Tibial nerve (tissue), 4 donors: ENCODE measurements at regions not wholly inside any gene's neighbourhood (a gene's known extent, or its start where the extent isn't known, plus 50 kb on each side); places are given as distances from the start of the nearest gene placed in this dataset.

Source experiments
- DNase-seq, 2 donors: peaks; one replicate each; pipeline ENCODE4 v3.0.0-alpha.2; 2019; ENCODE audit warnings: low spot score in 2 of 2
- H3K27ac ChIP-seq, 4 donors: fragments of 200-600 bp; sonication (generic) in 3 of 4; one replicate each; pipeline ENCODE4 v1.5.1; 2017 to 2019; ENCODE audit warnings: mild to moderate bottlenecking in 1 of 4
- H3K27me3 ChIP-seq, 2 donors: fragments of 200-600 bp; sonication (generic) in 1 of 2; one replicate each; pipeline versions ENCODE4 v1.5.1 to v1.6.0; 2017 to 2019
- H3K36me3 ChIP-seq, 3 donors: fragments of 200-600 bp; sonication (generic); one replicate each; pipeline ENCODE4 v1.5.1; 2018 to 2019
- H3K4me1 ChIP-seq, 4 donors: fragments of 200-600 bp; sonication (generic) in 3 of 4; one replicate each; pipeline ENCODE4 v1.5.1; 2017 to 2019
- H3K4me3 ChIP-seq, 4 donors: fragments of 200-600 bp; sonication (generic) in 3 of 4; one replicate each; pipeline ENCODE4 v1.5.1; 2017 to 2019; ENCODE audit warnings: mild to moderate bottlenecking in 1 of 4, moderate library complexity in 1 of 4
- H3K9me3 ChIP-seq, 4 donors: fragments of 200-600 bp; sonication (generic) in 3 of 4; one replicate each; pipeline ENCODE4 v1.5.1; 2017 to 2019
- EP300 ChIP-seq, 2 donors: sonication (generic); formaldehyde crosslinking; IDR thresholded peaks; one replicate each; pipeline ENCODE4 v1.6.1; 2017; ENCODE audit warnings: antibody characterized with exemption in 2 of 2, mild to moderate bottlenecking in 1 of 2
- POLR2A ChIP-seq, 2 donors: fragments of 450-650 bp; IDR thresholded peaks; one replicate each; pipeline ENCODE4 v1.6.1; 2017; ENCODE audit warnings: antibody characterized with exemption in 2 of 2, mild to moderate bottlenecking in 2 of 2, moderate library complexity in 2 of 2
- WGBS, 2 donors: methylation state at CpG; one replicate each; pipeline ENCODE4 v1.1.5; 2018; 5-methylcytosine and 5-hydroxymethylcytosine counted together
- TF ChIP-seq, protein P1 (sequence below), 5 experiments: fragments of 200-600 bp in 3 of 5; fragments of 450-650 bp in 2 of 5; sonication (generic) in 3 of 5; IDR thresholded peaks; one replicate each; pipeline ENCODE4 v1.5.1; 2016 to 2019; ENCODE audit warnings: antibody characterized with exemption in 5 of 5, mild to moderate bottlenecking in 3 of 5, moderate library complexity in 2 of 5

DNA sequence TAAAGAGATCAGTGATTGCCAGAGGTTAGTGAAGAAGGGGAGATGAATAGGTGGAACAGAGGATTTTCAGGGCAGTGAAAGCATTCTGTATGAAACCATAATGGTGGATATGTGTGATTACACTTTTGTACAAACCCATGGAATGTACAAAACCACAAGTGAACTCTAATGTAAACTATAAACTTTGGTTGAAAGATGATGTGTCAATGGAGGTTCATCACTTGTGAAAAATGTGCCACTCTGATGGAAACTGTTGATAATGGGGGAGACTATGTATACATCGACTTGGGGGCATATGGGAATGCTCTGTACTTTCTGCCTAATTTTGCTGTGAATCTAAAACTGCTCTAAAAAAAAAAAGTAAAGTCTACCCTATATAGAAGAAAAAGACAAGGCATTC is 68.7 kb upstream of the ARHGEF3 start:
- H3K36me3 ChIP-seq, result no peaks in the 10 kb centered on the region
- H3K27me3 ChIP-seq, result no peaks in the 10 kb centered on the region
- WGBS, 2 donors, result 82 to 96% methylated on average over 1 of the region's 1 CpG
- no peak overlapping the region for H3K27ac ChIP-seq
- no peak for TF ChIP-seq EP300 (IDR thresholded peaks at IDR 0.05)
- no peak for TF ChIP-seq POLR2A (IDR thresholded peaks at IDR 0.05)
- TF ChIP-seq, protein P1, sequence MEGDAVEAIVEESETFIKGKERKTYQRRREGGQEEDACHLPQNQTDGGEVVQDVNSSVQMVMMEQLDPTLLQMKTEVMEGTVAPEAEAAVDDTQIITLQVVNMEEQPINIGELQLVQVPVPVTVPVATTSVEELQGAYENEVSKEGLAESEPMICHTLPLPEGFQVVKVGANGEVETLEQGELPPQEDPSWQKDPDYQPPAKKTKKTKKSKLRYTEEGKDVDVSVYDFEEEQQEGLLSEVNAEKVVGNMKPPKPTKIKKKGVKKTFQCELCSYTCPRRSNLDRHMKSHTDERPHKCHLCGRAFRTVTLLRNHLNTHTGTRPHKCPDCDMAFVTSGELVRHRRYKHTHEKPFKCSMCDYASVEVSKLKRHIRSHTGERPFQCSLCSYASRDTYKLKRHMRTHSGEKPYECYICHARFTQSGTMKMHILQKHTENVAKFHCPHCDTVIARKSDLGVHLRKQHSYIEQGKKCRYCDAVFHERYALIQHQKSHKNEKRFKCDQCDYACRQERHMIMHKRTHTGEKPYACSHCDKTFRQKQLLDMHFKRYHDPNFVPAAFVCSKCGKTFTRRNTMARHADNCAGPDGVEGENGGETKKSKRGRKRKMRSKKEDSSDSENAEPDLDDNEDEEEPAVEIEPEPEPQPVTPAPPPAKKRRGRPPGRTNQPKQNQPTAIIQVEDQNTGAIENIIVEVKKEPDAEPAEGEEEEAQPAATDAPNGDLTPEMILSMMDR (IDR thresholded peaks at IDR 0.05), result no peak
- no peaks in the 10 kb centered on the region for H3K4me1 ChIP-seq
- DNase-seq, result no peak
- no peaks in the 10 kb centered on the region for H3K9me3 ChIP-seq
- no peak overlapping the region for H3K4me3 ChIP-seq

DNA sequence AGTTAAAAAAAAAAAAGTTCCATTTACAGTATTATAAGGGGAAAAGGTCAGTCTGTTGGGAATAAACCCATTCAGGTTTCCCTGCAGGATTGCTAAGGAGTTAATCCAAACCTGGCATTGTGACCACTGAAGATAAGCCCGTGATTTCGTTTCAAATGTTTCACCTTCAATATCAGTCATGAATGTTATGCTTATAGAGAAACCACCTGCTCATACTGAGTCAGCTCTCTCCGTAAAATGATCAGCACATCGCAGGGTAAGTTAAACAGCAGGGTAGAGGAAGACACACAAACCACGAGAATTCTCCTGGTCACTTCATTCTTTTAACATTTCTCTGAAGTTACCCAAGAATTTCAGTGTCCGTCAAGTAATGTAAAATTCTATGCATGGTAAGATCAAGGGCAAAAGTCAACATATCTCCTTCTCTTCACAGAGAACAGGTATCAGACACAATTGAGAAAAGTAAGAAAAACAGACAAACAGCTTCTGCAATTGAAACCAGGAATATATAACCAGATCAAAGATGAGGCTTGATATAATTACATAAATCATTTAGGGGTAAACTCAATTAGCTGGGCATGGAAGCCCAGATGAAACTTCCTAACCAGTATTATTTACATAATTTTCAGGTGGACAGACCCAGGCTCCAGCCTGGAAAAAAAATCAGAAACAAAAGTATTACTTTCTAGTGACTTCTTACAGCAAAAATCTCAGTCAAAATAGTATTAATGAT is 67.6 kb upstream of the ARHGEF3 start:
- Histone ChIP-seq H3K9me3 (no peaks in the 10 kb centered on the region), H3K27me3 (no peaks in the 10 kb centered on the region), H3K27ac (no peak overlapping the region), H3K36me3 (no peaks in the 10 kb centered on the region), H3K4me1 (no peaks in the 10 kb centered on the region), H3K4me3 (no peak overlapping the region)
- DNase-seq, result no peak
- WGBS, 2 donors, result 70 to 74% methylated on average over 6 of the region's 6 CpGs
- TF ChIP-seq POLR2A (IDR thresholded peaks at IDR 0.05), result no peak
- no peak for TF ChIP-seq EP300 (IDR thresholded peaks at IDR 0.05)
- TF ChIP-seq, protein P1 (IDR thresholded peaks at IDR 0.05), result no peak

DNA sequence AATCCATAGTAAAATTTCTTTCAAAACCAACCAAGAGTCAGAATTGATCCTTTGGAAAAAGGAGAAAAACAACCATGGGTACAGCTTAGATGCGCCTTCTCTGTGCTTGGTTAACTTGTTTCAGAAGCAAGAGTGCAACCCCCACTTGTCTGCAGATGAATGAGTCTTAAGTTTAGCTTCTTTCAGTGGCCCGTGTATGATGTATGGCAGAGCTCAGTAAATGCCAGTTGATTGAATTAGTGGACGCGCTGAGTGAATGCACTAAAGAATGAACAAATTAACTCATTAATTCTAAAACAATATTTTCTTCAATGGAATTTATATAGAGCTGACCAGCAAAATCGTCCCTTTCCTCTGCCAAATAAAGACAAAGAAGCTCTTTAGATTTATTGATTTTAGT is 67.0 kb upstream of the ARHGEF3 start:
- Histone ChIP-seq H3K9me3 (no peaks in the 10 kb centered on the region), H3K27me3 (no peaks in the 10 kb centered on the region), H3K27ac (no peak overlapping the region), H3K4me1 (no peaks in the 10 kb centered on the region), H3K4me3 (no peak overlapping the region), H3K36me3 (no peaks in the 10 kb centered on the region)
- TF ChIP-seq EP300 (IDR thresholded peaks at IDR 0.05) (no peak), POLR2A (IDR thresholded peaks at IDR 0.05) (no peak)
- TF ChIP-seq, protein P1 (IDR thresholded peaks at IDR 0.05), result no peak
- no peak for DNase-seq
- 57 to 62% methylated on average over 5 of the region's 5 CpGs for WGBS, 2 donors

DNA sequence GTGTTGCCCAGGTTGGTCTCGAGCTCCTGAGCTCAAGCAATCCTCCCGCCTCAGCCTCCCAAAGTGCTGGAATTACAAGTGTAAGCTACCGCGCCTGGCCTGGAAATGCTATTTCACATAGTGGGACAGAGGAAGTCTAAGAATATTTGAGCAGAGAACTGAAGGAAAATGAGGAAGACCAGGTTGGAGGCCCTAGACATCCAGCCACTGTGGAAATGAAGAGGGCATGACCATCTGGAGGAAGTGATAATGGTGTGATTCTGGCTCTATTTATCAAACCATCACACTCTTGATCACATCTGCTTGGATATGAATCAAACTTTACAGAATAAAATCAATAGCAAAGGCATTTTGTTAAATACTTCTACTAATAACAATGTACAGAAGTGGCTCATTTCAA is 65.9 kb upstream of the ARHGEF3 start:
- WGBS, 2 donors, result 91 to 93% methylated on average over 4 of the region's 4 CpGs
- no peaks in the 10 kb centered on the region for H3K9me3 ChIP-seq
- TF ChIP-seq POLR2A (IDR thresholded peaks at IDR 0.05), result no peak
- TF ChIP-seq, protein P1 (IDR thresholded peaks at IDR 0.05), result no peak
- TF ChIP-seq EP300 (IDR thresholded peaks at IDR 0.05), result no peak

DNA sequence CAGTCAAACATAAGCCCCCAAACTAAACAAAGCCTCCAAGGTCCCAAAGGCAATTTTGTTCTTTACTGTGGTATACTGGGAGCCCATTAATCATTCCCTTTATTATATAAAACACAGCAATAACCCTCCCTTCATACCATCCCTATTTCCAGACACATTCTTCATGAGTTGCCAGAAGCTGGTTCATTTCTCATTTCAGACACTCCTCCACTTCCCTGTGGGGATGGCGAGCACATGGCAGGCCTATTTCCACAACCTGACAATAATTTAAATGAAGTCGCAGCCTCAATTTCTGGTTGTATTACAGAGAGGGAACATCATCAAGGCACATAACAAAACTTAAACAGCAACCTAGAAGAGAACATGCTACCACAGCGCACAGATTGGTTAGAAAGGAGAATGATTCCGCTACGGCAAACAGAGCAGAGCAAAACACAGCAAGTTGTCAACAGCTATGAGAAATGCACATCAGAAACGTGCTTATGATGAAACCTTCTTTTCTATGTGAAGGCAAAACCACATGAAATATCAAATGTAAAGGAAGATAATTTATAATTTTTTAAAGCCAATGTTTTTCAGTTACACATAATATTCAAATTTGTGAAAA is 63.3 kb upstream of the ARHGEF3 start:
- WGBS, 2 donors, result 95% methylated on average over 6 of the region's 6 CpGs
- no peak for DNase-seq
- H3K27ac ChIP-seq, result no peak overlapping the region
- TF ChIP-seq POLR2A (IDR thresholded peaks at IDR 0.05) (no peak), EP300 (IDR thresholded peaks at IDR 0.05) (no peak)
- TF ChIP-seq, protein P1 (IDR thresholded peaks at IDR 0.05), result no peak
- H3K4me3 ChIP-seq, result no peak overlapping the region
- H3K36me3 ChIP-seq, result no peaks in the 10 kb centered on the region
- H3K27me3 ChIP-seq, result no peaks in the 10 kb centered on the region
- no peaks in the 10 kb centered on the region for H3K9me3 ChIP-seq
- H3K4me1 ChIP-seq, result peaks cover 0 to 15% (median 7%) of the 10 kb centered on the region in 4 donors

More for the DNA sequence above, 65.9 kb upstream of the ARHGEF3 start:
- no peak for DNase-seq
- Histone ChIP-seq H3K27ac (no peak overlapping the region), H3K36me3 (no peaks in the 10 kb centered on the region), H3K27me3 (no peaks in the 10 kb centered on the region), H3K4me3 (no peak overlapping the region), H3K4me1 (peaks cover 0 to 6% (median 3%) of the 10 kb centered on the region in 4 donors)
